Tibial nerve (tissue), 4 donors: ENCODE measurements at regions not wholly inside any gene's neighbourhood (a gene's known extent, or its start where the extent isn't known, plus 50 kb on each side); places are given as distances from the start of the nearest gene placed in this dataset.

Experiments used
- EP300 ChIP-seq, 2 donors: sonication (generic); formaldehyde crosslinking; IDR thresholded peaks; one replicate each; pipeline ENCODE4 v1.6.1; 2017; ENCODE audit warnings: antibody characterized with exemption in 2 of 2, mild to moderate bottlenecking in 1 of 2
- POLR2A ChIP-seq, 2 donors: fragments of 450-650 bp; IDR thresholded peaks; one replicate each; pipeline ENCODE4 v1.6.1; 2017; ENCODE audit warnings: antibody characterized with exemption in 2 of 2, mild to moderate bottlenecking in 2 of 2, moderate library complexity in 2 of 2
- TF ChIP-seq, protein P1 (sequence below), 5 experiments: fragments of 200-600 bp in 3 of 5; fragments of 450-650 bp in 2 of 5; sonication (generic) in 3 of 5; IDR thresholded peaks; one replicate each; pipeline ENCODE4 v1.5.1; 2016 to 2019; ENCODE audit warnings: antibody characterized with exemption in 5 of 5, mild to moderate bottlenecking in 3 of 5, moderate library complexity in 2 of 5

DNA sequence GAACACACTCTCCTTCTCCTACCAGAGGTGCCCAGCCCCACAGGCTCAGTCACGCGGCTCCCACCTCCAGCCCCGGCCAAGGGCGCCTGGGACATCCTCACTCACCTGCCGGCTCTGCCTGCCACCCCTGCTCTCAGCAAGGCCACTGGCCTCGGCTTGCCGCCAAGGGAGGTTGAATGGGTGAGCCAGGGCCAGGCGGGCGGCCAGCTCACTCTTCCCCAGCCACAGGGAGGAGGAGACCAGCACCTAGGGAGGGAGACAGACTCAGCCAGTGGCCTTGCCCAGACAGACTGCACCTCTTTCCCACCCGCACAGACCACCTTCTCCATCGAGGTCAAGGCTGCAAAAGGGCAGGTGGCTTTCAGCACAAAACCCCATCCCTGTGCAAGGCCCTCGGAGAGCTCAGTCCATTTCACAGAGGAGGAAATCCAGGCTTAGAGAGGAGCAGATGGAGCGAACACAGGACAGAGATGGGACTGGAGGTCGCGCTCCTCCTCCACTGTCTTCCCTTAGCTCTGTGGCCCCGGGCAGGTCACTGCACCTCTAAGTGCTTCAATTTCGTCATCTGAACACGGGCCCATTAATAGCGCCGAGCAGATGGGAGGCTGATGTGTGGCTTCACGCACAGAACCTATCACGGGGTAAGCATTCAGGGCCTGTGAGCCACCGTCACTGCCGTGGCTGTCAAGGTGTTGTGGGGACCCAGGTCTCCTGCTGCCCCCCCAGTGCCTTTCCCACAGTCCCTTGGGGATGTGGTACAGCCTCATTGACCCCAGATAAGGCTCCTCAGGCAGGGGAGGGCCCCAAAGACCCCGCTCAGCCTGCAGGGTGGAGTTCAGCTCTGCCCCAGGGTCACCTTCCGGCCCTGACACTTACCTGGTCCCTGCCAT is 56.1 kb downstream of the RMI2 start:
- TF ChIP-seq, protein P1, sequence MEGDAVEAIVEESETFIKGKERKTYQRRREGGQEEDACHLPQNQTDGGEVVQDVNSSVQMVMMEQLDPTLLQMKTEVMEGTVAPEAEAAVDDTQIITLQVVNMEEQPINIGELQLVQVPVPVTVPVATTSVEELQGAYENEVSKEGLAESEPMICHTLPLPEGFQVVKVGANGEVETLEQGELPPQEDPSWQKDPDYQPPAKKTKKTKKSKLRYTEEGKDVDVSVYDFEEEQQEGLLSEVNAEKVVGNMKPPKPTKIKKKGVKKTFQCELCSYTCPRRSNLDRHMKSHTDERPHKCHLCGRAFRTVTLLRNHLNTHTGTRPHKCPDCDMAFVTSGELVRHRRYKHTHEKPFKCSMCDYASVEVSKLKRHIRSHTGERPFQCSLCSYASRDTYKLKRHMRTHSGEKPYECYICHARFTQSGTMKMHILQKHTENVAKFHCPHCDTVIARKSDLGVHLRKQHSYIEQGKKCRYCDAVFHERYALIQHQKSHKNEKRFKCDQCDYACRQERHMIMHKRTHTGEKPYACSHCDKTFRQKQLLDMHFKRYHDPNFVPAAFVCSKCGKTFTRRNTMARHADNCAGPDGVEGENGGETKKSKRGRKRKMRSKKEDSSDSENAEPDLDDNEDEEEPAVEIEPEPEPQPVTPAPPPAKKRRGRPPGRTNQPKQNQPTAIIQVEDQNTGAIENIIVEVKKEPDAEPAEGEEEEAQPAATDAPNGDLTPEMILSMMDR (IDR thresholded peaks at IDR 0.05): no peak
- TF ChIP-seq POLR2A (IDR thresholded peaks at IDR 0.05) (no peak), EP300 (IDR thresholded peaks at IDR 0.05) (no peak)
